NCI-H69 (cell line): ENCODE measurements at regions not wholly inside any gene's neighbourhood (a gene's known extent, or its start where the extent isn't known, plus 50 kb on each side); places are given as distances from the start of the nearest gene placed in this dataset.
A peak's percentile ranks its signal among the peaks of the same experiment; 100 is the strongest.
"Not testable (repeated sequence)": the region's sequence is repeated elsewhere in the genome, so short reads cannot be mapped to it uniquely, and the experiment has no call there.

Experiments
- DNase-seq: peaks from one replicate; lab custom pipeline; 2025; lab: John Stamatoyannopoulos, UW

- no peak for DNase-seq
These were observed 119.7 kb downstream of the MACROH2A1 start for GRCh38 chr5:135279328-135279727.

- DNase-seq, result no peak
These were observed 122.9 kb downstream of the MACROH2A1 start for GRCh38 chr5:135276151-135276550.

GRCh38 chr5:135273212-135273611 is 125.8 kb downstream of the MACROH2A1 start:
- DNase-seq, result no peak

- no peak for DNase-seq
These were observed 126.7 kb downstream of the MACROH2A1 start for GRCh38 chr5:135272311-135272805.

GRCh38 chr5:135271533-135272310 is 127.3 kb downstream of the MACROH2A1 start:
- peak; percentile 6 for DNase-seq

- DNase-seq, result no peak
These were observed 129.1 kb downstream of the MACROH2A1 start for GRCh38 chr5:135269931-135270421.

- DNase-seq, result no peak
These were observed 129.8 kb downstream of the MACROH2A1 start for GRCh38 chr5:135269199-135269598.

GRCh38 chr5:135266975-135267374 is 132.1 kb downstream of the MACROH2A1 start:
- no peak for DNase-seq

- no peak for DNase-seq
These were observed 132.8 kb downstream of the MACROH2A1 start for GRCh38 chr5:135266303-135266635.

- DNase-seq, result no peak
These were observed 133.3 kb downstream of the MACROH2A1 start for GRCh38 chr5:135265497-135266302.

GRCh38 chr5:135264451-135265440 is 134.3 kb downstream of the MACROH2A1 start:
- DNase-seq, result no peak

- no peak for DNase-seq
These were observed 135.9 kb downstream of the MACROH2A1 start for GRCh38 chr5:135263022-135263668.

- DNase-seq, result no peak
These were observed 136.7 kb downstream of the MACROH2A1 start for GRCh38 chr5:135262364-135262763.

GRCh38 chr5:135260108-135260507 is 138.9 kb downstream of the MACROH2A1 start:
- not testable (repeated sequence) for DNase-seq

- DNase-seq, result no peak
These were observed 143.4 kb downstream of the MACROH2A1 start for GRCh38 chr5:135255461-135256178.

GRCh38 chr5:135254183-135254582 is 144.8 kb downstream of the MACROH2A1 start:
- no peak for DNase-seq

GRCh38 chr5:135253601-135254178 is 145.3 kb downstream of the MACROH2A1 start:
- no peak for DNase-seq

GRCh38 chr5:135251093-135251492 is 147.9 kb downstream of the MACROH2A1 start:
- DNase-seq, result peak; percentile 48

GRCh38 chr5:135250671-135251070 is 148.4 kb downstream of the MACROH2A1 start:
- DNase-seq, result no peak

- no peak for DNase-seq
These were observed 149.4 kb downstream of the MACROH2A1 start for GRCh38 chr5:135249658-135250057.
